HG03558 (cell line): ENCODE measurements at regions not wholly inside any gene's neighbourhood (a gene's known extent, or its start where the extent isn't known, plus 50 kb on each side); places are given as distances from the start of the nearest gene placed in this dataset.

Source experiments
- ATAC-seq: cut with Tn5 transposase; IDR thresholded peaks from one replicate; pipeline ENCODE4 v1.9.1; 2021; ENCODE audit warnings: moderate number of reproducible peaks; ENCODE audit not compliant: unreplicated experiment; ENCODE audit errors: extremely low read depth

GRCh38 chr5:4206127-4206526 is 610.5 kb downstream of the IRX1 start:
- ATAC-seq, result no peak

GRCh38 chr5:4207486-4207885 is 611.9 kb downstream of the IRX1 start:
- no peak for ATAC-seq

DNA sequence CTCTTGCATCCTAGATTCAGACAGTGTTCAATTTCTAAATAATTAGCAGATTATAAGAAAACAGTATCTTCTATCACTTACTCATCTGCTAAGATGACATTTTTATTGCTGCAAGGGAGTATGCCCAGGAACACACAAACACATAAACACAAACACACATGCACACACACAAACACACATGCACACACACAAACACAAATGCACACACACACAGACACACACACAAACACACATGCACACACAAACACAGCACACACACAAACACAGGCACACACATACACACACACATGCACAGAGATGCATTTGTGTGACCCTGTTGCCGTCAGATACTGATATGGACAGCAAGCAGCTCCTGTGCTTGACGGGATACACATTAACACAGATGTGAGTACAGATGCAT is 612.9 kb downstream of the IRX1 start:
- ATAC-seq, result no peak

GRCh38 chr5:4208996-4209395 is 613.4 kb downstream of the IRX1 start:
- ATAC-seq, result no peak

DNA sequence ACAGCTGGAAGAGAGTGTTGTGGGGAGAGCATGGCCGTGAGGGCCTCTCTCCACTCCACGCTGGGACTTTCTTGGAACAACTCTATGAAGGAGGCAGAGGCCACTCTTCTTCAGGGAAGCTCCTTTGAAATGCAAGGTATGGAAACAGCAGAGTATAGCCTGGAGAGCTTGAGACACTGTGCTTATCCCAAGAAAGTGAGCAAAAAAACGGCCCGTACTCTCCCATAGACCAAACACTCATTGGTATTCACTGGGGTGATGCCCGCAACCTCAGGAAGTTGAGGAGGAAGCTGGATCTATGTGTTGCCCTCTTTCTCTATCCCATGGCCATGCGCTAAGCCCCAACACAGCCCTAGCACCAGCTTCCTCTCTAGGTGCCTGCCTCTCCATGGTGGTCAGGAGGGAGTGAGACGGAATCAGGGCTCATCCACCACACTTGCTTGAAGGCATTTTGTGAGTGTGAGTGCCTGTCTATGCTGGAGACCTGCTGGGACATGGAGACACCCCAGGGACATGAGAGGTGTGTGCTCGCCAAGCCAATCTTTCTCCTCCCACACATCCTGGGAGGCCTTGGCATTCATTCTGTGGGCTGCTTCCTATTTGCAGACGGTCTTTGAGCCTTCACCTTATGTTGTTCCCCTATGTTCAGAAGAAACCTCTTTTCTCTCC is 616.6 kb downstream of the IRX1 start:
- ATAC-seq, result no peak

DNA sequence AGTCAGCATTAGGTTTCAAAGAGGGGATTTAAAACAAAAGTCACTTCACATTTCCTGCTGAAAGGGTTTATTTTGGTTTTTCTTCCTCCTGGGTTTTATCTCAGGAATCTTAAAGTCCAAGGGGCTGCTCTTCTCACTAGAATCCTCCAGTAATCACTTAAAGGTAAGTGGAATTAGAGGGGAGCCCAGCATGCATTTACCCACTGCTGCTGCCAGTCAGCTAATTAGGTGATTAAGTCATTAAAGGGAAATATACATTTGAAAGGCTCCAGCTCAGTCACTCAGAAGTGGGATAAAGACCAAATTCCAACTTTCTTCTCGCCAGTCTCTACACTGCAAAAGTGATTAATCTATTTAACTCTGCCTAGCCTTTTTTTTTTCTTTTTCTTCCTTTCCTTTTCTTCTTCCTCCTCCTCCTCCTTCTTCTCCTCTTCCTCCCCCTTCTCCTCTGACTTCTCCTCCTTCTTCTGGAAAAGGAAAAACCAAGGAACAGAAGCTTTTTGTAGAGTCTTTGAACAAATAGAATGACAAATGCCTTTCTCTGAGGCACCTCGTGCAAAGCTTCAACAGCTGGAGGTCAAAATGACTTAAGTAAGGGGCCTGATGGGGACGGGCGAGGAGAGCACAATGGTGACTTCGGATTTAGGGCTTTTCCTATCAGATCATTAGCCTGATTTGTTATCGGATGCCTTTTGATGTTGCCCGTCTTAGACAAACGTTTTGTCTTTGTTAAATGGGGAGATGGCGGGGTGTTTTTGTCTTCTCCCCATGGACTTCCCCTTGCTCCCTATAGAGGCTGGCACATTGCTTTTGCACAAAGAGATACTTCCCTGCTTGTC is 617.6 kb downstream of the IRX1 start:
- ATAC-seq, result no peak

GRCh38 chr5:4215143-4215542 is 619.5 kb downstream of the IRX1 start:
- no peak for ATAC-seq

GRCh38 chr5:4216142-4216541 is 620.5 kb downstream of the IRX1 start:
- no peak for ATAC-seq

- ATAC-seq, result no peak
Observed at GRCh38 chr5:4220016-4220415, 624.4 kb downstream of the IRX1 start.

- ATAC-seq, result no peak
Observed at GRCh38 chr5:4221048-4221447, 625.4 kb downstream of the IRX1 start.

GRCh38 chr5:4222147-4222546 is 626.5 kb downstream of the IRX1 start:
- no peak for ATAC-seq

DNA sequence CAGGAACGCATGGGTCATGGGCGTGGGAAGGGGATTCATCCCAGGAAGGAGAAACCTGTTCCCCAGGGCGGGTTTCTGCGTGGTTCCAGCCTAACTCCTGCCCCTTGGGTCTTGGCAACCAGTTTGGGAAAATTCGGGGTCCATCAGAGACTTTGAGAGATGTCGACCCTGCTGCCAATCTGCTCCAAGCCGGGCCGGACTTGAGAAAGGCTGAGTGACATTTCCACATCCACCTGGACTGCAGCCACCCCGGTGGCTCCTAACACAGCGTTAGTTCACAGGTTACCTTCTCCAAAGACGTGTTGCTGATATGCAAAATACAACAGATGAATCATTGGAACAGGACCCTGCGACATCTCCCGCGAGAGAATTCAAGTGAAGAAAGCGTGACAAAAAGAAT is 627.2 kb downstream of the IRX1 start:
- no peak for ATAC-seq

DNA sequence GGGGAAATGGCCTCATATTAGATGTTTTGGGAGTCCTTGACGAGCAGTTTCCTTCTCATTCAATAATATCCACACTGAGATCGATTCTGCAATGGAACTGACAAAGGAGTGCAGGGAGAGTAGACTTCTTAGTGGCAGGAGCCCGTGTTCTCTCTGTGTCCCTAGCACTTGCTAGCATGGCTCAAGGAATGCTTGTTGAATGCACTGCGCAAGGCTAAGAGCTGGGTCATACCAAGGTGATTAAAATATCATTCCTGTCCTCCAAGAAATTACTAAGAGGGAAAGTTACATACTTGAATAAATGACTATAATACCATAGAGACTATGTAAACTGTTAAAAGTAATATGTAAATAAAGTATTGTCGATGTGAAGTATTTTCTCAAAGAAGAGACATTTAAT is 630.1 kb downstream of the IRX1 start:
- ATAC-seq, result no peak

GRCh38 chr5:4226565-4226964 is 630.9 kb downstream of the IRX1 start:
- no peak for ATAC-seq

- no peak for ATAC-seq
Observed at GRCh38 chr5:4228708-4229107, 633.1 kb downstream of the IRX1 start.

DNA sequence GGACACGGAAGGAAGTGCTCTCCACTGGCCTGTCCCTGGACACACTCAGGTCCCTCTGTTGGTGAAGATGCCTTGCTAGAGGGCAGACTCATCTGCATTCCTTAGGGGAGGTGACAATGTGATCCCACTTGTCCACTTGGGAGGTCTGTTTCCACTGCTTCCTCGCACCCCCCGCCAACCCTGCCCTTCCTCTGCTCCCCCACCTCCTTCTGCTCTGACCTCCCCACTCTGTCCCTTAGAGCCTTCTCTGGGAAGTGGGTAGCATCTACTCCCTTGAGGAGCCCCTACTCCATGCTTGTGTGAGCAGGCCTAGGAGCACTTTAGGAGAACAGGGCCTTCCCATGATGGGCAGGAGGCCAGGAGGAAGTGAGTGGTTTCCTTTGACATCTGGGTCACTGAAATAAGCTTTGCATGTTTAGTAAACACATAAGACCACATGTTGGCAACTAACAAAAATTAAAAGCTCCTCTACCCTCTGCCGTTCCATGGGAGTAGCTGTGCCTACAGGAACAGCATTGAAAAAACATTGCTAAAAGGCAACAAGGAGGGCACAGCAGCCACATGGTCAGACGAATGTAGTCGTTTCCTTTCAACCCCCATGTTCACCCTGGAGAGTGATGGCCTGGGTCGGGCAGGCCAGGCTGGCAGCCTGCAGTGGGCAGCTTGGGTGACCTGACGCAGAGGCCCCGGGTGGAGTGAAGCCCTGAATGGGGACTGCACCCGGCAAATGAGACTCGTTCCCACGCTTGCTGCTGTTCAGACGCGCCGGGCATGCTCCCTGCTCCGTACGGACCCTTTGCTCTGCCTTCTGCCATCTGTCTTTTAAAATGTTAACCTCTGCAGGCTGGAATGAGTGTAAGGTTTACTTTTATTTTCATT is 634.0 kb downstream of the IRX1 start:
- no peak for ATAC-seq

DNA sequence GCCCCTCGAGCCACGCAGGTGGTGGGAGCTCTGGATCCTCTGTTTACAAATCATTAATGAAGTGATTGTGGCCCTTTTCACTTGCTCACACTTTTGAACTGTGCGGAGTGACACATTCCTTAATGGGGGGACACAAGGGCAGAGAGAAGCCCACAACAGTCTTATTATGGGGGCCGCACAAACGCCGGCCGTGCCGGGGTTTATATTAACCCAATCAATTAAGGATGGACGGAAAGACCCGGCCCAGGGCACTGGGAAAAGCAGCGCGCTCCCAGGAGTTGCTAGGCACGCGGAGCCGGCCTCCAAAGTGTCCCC is 634.8 kb downstream of the IRX1 start:
- no peak for ATAC-seq

DNA sequence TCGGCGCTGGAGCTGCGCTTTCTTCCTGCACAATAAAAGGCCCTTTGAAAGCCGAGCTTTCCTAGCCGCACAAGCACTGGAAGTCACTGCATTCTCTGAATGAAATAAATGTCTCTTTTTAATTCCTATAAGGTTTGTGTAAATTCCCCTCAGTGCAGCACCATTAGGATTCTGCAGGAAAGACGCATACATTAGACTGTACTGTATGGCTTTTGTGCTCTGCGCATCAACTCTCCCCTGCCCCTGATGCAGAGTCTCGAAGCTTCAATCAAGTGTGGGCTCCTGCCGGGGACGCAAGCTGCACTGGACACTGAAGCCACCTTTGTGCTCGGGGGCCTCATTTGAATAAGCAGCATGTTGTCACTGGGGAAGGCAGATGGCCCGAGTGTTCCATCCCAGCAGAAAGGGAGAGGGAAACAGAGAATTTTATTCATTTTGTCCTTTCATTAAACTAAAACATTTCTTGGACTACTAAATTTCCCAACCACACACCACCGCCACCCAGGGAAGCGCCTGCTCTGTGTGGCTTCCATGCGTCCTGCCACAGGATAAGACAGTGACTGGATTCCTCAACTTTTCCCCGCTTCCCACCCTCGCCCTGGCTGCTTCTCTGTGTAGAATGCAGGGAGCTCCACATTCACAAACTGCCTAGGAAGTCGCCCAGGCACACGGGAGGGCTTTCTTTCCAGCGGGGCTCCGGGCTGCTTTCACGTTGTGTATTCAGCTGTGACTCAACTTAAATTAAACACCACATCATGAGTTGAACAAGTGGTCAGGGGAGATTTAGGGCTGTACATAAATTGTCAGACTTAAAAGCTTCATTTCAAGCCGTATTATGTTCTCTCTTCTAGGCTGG is 635.4 kb downstream of the IRX1 start:
- no peak for ATAC-seq

- no peak for ATAC-seq
Observed at GRCh38 chr5:4232084-4232483, 636.5 kb downstream of the IRX1 start.

- no peak for ATAC-seq
Observed at GRCh38 chr5:4233671-4234070, 638.0 kb downstream of the IRX1 start.
